Epidermal melanocyte (primary cell): ENCODE measurements at regions not wholly inside any gene's neighbourhood (a gene's known extent, or its start where the extent isn't known, plus 50 kb on each side); places are given as distances from the start of the nearest gene placed in this dataset.

Source experiments
- DNase-seq: peaks from one replicate; pipeline ENCODE4 v3.0.0; 2011; ENCODE audit warnings: low spot score; ENCODE audit not compliant: insufficient read length

DNA sequence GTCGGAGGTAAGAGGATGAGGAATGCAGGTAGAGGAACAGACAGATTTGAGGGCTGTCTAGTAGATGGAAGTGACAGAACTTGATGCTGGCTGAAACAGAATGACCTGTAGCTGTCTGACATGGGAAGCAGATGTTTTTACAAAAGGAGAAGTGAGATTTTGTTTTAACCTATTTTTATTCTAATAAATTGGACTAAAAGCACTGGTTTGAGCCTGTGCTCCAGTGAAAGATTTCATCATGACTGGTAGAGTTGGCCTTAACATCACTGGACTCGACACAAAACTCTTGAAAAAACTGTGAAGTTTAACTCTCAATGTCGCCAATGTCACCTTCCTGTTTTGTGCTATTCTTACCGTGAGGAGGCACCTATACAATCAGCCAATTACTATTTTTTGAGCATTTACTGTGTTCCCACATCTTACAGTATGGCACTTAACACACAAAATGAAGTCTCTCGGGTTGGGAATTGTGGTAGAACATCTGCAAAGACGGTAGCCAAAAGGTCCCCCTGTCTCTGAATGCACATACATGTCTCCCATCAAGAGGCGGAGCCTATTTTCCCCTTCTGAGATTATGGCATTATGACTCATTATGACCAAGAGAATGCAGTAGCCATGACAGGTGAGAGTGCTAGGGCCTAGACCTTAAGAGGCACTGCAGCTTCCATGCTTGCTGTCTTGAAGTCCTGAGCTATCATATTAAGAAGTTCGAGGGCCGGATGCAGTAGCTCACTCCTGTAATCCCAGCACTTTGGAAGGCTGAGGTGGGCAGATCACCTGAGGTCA is 93.2 kb downstream of the FOXF2 start:
- DNase-seq, result no peak

GRCh38 chr6:1485678-1486077 is 96.3 kb downstream of the FOXF2 start:
- DNase-seq, result peak; percentile 43

GRCh38 chr6:1486387-1486786 is 97.0 kb downstream of the FOXF2 start:
- no peak for DNase-seq

GRCh38 chr6:1487239-1487638 is 97.9 kb downstream of the FOXF2 start:
- DNase-seq, result no peak

- no peak for DNase-seq
These were observed 101.6 kb downstream of the FOXF2 start for GRCh38 chr6:1491025-1491424.

GRCh38 chr6:1491591-1492319 is 102.4 kb downstream of the FOXF2 start:
- no peak for DNase-seq

GRCh38 chr6:1494671-1495070 is 105.3 kb downstream of the FOXF2 start:
- no peak for DNase-seq

DNA sequence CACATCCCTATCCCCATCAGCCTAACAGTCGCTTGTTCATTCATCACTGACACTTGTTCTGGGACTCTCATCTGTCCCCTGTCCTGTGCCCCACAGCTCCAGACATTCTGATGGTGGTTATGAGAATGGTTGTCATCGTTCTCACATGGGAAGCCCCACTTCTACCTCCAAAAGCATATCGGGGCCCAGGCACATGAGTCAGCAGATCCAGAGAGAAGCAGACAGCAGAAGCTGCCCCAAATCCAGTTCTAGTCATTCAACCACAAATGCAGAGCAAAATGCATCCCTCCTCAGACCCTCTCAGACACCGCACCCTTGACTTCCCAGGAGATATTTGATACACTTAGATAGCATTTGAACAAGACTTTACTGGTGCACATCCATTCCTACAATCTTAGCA is 106.0 kb downstream of the FOXF2 start:
- no peak for DNase-seq

DNA sequence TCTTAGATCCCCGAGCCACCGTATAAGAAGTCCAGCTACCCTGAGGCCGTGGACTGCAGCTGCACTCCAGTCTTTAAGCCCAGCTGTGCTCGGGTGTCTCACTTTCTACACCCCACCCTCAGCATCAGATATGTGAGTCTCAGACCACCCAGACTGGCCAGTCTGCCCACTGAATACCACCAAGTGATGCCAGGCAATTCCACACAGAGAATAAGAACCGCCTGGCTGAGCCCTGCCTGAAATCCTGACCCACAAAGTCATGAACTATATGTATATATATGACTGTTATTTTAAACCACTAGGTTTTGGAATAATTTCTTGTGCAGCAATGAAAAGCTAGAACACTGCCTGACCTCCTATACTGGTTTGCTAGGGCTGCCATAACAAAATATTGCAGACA is 106.7 kb downstream of the FOXF2 start:
- DNase-seq, result no peak

DNA sequence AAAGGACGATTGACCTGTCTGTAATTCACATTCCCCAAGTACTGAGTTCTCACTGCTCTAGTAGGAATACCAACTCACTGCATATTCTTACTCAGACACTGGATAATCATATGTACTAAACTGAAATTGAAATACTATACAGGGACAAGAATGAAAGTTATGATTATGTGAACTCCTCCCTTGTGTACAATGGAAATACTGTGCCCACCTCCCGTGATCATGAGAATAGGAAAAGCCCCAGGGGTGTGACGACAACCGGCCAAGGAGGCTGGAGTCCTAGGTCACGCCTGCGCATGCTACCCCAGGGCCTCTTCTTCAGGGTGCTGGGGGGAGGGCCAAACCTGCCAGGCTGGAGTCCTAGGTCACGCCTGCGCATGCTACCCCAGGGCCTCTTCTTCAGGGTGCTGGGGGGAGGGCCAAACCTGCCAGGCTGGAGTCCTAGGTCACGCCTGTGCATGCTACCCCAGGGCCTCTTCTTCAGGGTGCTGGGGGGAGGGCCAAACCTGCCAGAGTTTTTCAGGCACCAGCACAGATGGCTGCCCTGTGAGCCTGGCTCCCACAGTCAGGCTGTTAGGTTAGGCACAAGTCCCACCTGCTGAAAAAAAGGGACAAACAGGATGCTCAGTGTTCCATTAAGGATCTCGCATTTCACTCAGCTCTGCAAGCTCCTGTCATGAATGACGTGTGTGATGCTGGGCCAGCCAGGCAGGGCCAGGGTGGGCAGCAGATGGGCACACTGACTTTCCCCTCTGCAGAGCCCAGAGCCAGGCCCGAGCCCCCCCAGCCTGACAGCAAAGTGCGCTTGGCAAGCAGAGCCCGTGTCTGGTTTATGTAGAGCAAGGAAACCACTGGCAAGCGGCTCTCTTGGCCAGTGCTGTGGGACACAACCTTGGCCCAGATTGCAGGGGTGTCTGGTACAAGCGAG is 107.7 kb downstream of the FOXF2 start:
- no peak for DNase-seq

DNA sequence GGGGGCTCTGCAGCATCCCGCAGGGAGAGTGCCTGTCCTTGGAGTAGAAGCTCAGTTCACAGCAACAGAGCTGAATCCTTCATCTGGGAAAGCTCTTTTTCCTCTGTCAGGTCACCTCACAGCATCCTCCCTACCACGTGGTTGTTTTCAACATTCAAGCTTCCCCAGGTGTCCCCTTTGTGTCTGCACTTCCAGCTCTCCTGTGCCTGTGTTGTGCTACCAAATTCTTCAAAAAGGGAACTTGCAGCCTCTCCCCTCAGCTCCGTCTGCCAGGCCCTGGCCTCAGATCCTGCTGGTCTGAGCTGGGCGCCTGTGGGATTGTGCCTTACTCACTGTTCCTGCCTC is 108.4 kb downstream of the FOXF2 start:
- no peak for DNase-seq

DNA sequence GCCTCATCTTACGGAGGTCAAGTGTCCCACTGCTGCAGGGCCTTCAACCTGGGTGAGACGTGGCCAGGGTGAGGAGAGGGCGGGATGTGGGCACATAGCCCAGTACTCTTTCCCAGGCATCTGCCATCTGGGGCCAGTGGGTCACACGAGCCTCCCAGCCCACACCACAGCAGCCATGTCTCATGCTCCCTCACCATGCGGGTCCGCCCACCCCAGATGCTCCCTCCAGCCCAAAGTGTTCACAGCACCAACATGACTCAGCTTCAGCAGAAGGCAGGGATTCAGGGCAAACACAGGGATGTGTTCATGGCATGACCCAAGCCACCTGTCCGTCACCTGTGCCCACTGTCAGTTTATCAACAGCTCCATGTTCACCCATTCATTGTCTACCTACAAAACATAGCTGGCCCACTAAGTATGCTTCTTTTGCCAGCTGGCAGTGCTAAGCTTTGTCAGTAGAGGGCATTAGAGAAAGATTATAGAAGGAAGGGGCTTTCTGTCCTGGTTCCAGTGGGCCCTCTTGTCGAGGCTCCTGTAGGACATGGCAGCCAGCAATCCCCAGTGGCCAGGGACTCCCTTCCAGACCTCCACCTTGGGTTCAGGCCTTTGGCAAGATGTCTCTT is 109.2 kb downstream of the FOXF2 start:
- no peak for DNase-seq

DNA sequence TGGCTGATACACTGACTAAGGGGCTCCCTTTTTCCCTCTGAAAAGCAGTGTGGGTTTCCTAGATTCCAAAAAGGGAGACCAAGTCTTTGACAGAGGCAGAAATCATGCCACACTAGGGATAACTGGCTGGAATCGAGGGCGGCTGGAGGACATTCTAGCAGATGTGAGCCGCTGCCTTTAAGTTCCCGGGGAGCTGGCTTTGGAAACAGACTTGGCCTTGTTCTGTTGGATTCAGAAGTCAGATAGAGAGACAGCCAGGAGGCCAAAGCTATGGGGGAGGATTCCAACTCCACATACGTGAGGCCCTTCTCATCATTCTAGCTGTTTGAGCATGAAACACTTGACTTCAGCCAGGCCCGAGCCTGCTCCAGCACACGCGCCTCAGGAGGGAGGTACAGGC is 109.9 kb upstream of the FOXC1 start:
- no peak for DNase-seq

DNA sequence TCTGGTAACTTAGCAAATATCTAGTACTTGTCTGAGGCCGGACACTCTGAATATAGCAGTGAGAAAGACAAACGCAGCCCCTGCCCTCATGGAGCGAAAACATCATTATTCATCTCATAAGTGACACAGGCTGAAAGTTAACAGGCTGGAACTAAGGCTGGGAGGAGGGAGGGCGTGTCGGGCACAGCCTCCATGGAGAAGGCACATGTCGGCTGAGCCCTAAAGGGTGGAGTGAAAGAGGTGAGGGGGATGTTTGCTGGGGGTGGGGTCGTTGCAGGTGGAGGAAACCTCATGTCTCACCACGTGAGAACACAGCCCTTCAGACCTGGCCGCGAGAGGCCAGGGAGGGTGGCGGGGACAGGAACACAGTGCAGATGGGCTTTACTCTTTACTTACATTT is 108.8 kb upstream of the FOXC1 start:
- DNase-seq, result no peak

- DNase-seq, result no peak
These were observed 107.7 kb upstream of the FOXC1 start for GRCh38 chr6:1502041-1502440.

DNA sequence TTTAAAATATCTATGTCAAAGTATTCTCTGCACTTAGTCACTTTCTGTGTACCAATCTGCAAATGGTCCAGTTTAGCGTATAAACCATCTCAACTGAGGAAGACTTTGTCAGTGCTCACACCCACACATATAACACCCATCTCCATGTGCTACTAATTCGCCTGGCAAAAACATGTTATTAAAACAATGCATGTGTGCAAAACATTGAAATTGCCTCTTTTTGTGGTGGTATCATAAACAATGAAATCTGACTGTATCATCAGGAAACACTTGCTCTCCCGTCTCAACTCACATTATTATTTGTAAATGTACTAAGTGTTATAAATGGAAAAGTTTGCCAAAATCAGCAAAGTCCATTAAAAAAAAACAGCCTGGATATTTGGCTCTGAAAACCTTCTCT is 105.9 kb upstream of the FOXC1 start:
- no peak for DNase-seq

DNA sequence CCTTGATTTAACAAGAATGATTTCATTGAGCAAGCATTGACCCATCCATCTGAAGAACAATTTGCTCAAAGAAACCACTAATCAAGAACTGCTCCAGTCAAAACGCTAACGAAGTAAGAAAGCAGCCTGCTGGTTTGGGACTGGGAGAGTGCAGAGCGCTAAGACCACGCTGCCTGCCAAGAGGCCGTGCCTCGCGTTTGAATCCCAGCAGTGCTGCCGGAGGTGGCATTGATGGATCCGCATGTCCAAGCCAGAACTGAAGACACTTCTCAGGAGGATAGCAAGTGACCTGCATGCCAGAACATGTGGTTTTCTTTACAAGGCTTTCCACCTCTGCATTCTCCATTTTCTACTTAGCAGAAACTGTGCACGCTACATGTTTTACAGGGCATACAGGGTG is 105.2 kb upstream of the FOXC1 start:
- DNase-seq, result no peak

DNA sequence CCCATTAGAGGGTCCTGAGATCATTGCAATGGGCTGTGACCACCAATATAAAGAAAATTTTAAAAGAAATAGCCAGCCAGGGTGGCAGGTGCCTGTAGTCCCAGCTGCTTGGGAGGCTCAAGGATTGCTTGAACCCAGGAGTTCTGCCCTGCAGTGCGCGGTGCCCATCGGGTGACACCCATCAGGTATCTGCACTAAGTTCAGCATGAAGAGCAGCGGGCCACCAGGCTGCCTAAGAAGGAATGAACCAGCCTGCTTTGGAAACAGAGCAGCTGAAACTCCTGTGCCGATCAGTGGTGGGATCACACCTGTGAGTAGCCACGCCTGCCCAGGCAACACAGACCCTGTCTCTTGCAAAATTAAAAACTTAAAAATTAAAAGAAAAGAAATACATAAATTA is 102.5 kb upstream of the FOXC1 start:
- no peak for DNase-seq

GRCh38 chr6:1509241-1509640 is 100.5 kb upstream of the FOXC1 start:
- DNase-seq, result no peak

GRCh38 chr6:1510239-1510638 is 99.5 kb upstream of the FOXC1 start:
- no peak for DNase-seq

GRCh38 chr6:1513215-1513780 is 96.4 kb upstream of the FOXC1 start:
- no peak for DNase-seq
